A673 (cell line): ENCODE measurements at regions not wholly inside any gene's neighbourhood (a gene's known extent, or its start where the extent isn't known, plus 50 kb on each side); places are given as distances from the start of the nearest gene placed in this dataset.
"Not testable (repeated sequence)": the region's sequence is repeated elsewhere in the genome, so short reads cannot be mapped to it uniquely, and the experiment has no call there.

Source experiments
- BruUV-seq: library from RNA; stranded (reverse); fragments of 400-500 nt; replicated peaks from 2 replicates; lab custom pipeline; 2021; lab: Mats Ljungman, UMichigan
- CTCF ChIA-PET: fragments of 300-600 bp; sonication (Branson Sonifier 250); formaldehyde crosslinking; loops from one replicate; lab custom pipeline; 2022; ENCODE audit warnings: antibody characterized with exemption; lab: Charles Lee
- POLR2A ChIA-PET: fragments of 300-600 bp; sonication (Branson Sonifier 250); formaldehyde crosslinking; loops from one replicate; lab custom pipeline; 2022; ENCODE audit warnings: antibody characterized with exemption; ENCODE audit not compliant: low non-redundant PET; lab: Charles Lee
- DNase-seq: peaks from one replicate; pipeline ENCODE4 v3.0.0-alpha.2; 2015; ENCODE audit warnings: low spot score
- H3K27ac ChIP-seq: fragments of 200-600 bp; sonication (generic); 2 replicates; pipeline ENCODE4 v1.5.1; 2016; ENCODE audit warnings: mixed run types, low read depth, mild to moderate bottlenecking, mixed read lengths, antibody characterized with exemption, low read length; ENCODE audit not compliant: poor library complexity, severe bottlenecking
- H3K27me3 ChIP-seq: fragments of 200-600 bp; sonication (generic); replicated peaks from 2 replicates; pipeline ENCODE4 v1.6.1; 2017; ENCODE audit warnings: mixed run types, low read depth, mild to moderate bottlenecking, mixed read lengths, antibody characterized with exemption, low read length; ENCODE audit not compliant: insufficient read depth, poor library complexity
- H3K36me3 ChIP-seq: fragments of 200-600 bp; sonication (generic); 2 replicates; pipeline ENCODE4 v1.6.1; 2016; ENCODE audit warnings: mixed run types, mild to moderate bottlenecking, mixed read lengths, antibody characterized with exemption, low read length; ENCODE audit not compliant: insufficient read depth, poor library complexity, severe bottlenecking
- H3K4me1 ChIP-seq: fragments of 200-600 bp; sonication (generic); 2 replicates; pipeline ENCODE4 v1.6.1; 2017; ENCODE audit warnings: mixed run types, mild to moderate bottlenecking, mixed read lengths, antibody characterized with exemption, low read length; ENCODE audit not compliant: insufficient read depth, poor library complexity, severe bottlenecking
- H3K4me3 ChIP-seq: fragments of 200-600 bp; sonication (generic); 2 replicates; pipeline ENCODE4 v1.5.1; 2016; ENCODE audit warnings: low read depth, mixed run types, mild to moderate bottlenecking, mixed read lengths, low read length; ENCODE audit not compliant: poor library complexity, severe bottlenecking
- H3K9me3 ChIP-seq: fragments of 200-600 bp; sonication (generic); 2 replicates; pipeline ENCODE4 v1.6.1; 2016; ENCODE audit warnings: mixed run types, low read depth, mild to moderate bottlenecking, mixed read lengths, antibody characterized with exemption, low read length; ENCODE audit not compliant: poor library complexity, severe bottlenecking
- EZH2 ChIP-seq: fragments of 200-600 bp; sonication (generic); IDR thresholded peaks from 2 replicates; pipeline ENCODE4 v1.6.1; 2017; ENCODE audit warnings: borderline replicate concordance, low read depth, mild to moderate bottlenecking, mixed read lengths, antibody characterized with exemption, low read length; ENCODE audit not compliant: poor library complexity, severe bottlenecking
- intact Hi-C: fragments of 100-400 bp; cut with micrococcal nuclease; formaldehyde crosslinking; loops from one replicate; pipeline ENCODE4 v1.10.0; 2022; ENCODE audit not compliant: unreplicated experiment
- TF ChIP-seq, protein P1 (sequence below): fragments of 300-800, 200-600 bp; sonication (generic); conservative IDR thresholded peaks from 2 replicates; pipeline ENCODE4 v1.5.1; 2017; ENCODE audit warnings: low read depth, mild to moderate bottlenecking, antibody characterized with exemption, low read length, moderate library complexity, mixed read lengths

DNA sequence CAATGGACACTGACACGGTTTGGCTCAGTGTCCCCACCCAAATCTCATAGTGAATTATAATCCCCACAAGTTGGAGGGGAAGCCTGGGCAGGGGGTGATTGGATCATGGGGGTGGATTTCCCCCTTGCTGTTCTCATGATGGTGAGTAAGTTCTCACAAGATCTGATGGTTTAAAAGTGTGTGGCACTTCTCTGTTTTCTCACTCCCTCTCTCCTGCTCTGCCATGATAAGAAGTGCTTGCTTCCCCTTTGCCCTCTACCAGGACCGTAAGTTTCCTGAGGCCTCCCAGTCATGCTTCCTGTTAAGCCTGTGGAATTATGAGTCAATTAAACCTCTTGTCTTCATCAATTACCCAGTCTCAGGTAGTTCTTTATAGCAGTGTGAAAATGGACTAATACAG, 115.8 kb upstream of the KIF2A start:
- no peak for DNase-seq
- intact Hi-C loops, result no loop called here
- Histone ChIP-seq H3K27ac (no peak overlapping the region), H3K4me1 (no peaks in the 10 kb centered on the region), H3K9me3 (no peaks in the 10 kb centered on the region), H3K27me3 (no peaks in the 10 kb centered on the region), H3K4me3 (no peak overlapping the region), H3K36me3 (no peaks in the 10 kb centered on the region)
- no TSS peak for BruUV-seq
- ChIA-PET POLR2A (no interaction called here), CTCF (no interaction called here)
- TF ChIP-seq EZH2, result no peak
- TF ChIP-seq, protein P1, sequence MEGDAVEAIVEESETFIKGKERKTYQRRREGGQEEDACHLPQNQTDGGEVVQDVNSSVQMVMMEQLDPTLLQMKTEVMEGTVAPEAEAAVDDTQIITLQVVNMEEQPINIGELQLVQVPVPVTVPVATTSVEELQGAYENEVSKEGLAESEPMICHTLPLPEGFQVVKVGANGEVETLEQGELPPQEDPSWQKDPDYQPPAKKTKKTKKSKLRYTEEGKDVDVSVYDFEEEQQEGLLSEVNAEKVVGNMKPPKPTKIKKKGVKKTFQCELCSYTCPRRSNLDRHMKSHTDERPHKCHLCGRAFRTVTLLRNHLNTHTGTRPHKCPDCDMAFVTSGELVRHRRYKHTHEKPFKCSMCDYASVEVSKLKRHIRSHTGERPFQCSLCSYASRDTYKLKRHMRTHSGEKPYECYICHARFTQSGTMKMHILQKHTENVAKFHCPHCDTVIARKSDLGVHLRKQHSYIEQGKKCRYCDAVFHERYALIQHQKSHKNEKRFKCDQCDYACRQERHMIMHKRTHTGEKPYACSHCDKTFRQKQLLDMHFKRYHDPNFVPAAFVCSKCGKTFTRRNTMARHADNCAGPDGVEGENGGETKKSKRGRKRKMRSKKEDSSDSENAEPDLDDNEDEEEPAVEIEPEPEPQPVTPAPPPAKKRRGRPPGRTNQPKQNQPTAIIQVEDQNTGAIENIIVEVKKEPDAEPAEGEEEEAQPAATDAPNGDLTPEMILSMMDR, result no peak

DNA sequence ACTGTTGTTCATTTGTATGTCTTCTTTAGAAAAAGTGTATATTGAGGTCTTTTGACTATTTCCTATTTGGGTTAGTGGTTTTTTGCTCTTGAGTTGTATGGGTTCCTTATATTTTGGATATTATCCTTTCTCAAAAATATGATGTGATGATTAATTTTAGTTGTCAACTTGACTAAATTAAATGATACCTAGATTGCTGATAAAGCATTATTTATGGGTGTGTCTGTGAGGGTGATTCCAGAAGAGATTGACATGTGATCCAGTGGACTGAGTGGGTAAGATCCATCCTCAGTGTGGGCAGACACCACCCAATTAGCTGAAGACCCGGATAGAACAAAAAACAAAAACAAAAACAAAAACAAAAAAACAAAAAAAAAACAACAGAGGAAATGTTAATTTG, 115.1 kb upstream of the KIF2A start:
- intact Hi-C loops, result no loop called here
- TF ChIP-seq EZH2, result no peak
- TF ChIP-seq, protein P1, result no peak
- DNase-seq, result no peak
- Histone ChIP-seq H3K27ac (no peak overlapping the region), H3K4me3 (no peak overlapping the region), H3K27me3 (no peaks in the 10 kb centered on the region), H3K4me1 (no peaks in the 10 kb centered on the region), H3K36me3 (no peaks in the 10 kb centered on the region), H3K9me3 (no peaks in the 10 kb centered on the region)
- ChIA-PET CTCF (no interaction called here), POLR2A (interaction anchor here (0.6 kb wide), 1 partner anchor 30 kb away, joined by 5 read pairs; no protein-coding TSS in a partner anchor)
- no TSS peak for BruUV-seq

DNA sequence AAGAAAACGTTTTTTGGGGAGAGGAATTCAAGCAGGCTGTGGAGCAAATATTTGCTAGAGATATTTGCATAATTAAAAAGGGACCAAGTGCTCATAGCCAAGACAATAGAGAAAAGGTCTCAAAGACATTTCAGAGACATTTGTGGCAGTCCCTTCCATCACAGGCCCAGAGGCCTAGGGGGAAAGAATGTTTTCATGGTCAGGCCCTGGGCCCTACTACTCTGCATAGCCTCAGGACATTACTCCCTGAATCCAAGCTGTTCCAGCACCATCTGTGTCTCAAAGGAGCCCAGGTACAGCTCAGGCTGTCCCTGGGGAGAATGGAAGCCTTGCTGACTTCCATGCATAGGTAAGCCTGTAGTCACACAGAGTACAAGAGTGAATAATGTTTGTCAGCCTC, 113.0 kb upstream of the KIF2A start:
- H3K4me3 ChIP-seq, result no peak overlapping the region
- no peaks in the 10 kb centered on the region for H3K4me1 ChIP-seq
- BruUV-seq, result no TSS peak
- no peak overlapping the region for H3K27ac ChIP-seq
- intact Hi-C loops, result no loop called here
- ChIA-PET CTCF (no interaction called here), POLR2A (no interaction called here)
- H3K27me3 ChIP-seq, result no peaks in the 10 kb centered on the region
- no peaks in the 10 kb centered on the region for H3K36me3 ChIP-seq
- H3K9me3 ChIP-seq, result no peaks in the 10 kb centered on the region
- TF ChIP-seq EZH2, result no peak
- TF ChIP-seq, protein P1, result no peak
- DNase-seq, result no peak

DNA sequence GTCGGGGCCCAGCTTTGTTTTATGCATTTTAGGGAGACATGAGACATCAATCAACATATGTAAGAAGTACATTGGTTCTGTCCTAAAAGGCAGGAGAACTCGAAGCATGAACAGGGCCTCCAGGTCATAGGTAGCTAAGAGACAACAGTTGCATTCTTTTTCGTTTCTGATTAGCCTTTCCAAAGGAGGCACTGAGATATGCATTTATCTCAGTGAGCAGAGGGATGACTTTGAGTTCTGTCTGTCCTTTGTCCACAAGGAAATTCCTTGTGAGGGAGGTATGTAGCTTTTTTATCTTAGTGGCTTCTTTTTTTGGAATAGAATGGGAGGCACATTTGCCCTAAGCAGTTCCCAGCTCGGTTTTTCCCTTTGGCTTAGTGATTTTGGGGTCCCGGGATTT, 109.5 kb upstream of the KIF2A start:
- H3K36me3 ChIP-seq, H3K4me3 ChIP-seq, DNase-seq, H3K27me3 ChIP-seq, BruUV-seq, H3K27ac ChIP-seq, H3K4me1 ChIP-seq, intact Hi-C loops, POLR2A ChIA-PET, CTCF ChIA-PET, H3K9me3 ChIP-seq: not testable (repeated sequence)
